ENCODE measurements at regions not wholly inside any gene's neighbourhood (a gene's known extent, or its start where the extent isn't known, plus 50 kb on each side); places are given as distances from the start of the nearest gene placed in this dataset.
"Not testable (repeated sequence)": the region's sequence is repeated elsewhere in the genome, so short reads cannot be mapped to it uniquely, and the experiment has no call there.

- TF ChIP-seq CTCF (conservative IDR thresholded peaks at IDR 0.05; ENCODE audit: low read length) (no peak), EZH2phosphoT487 (IDR thresholded peaks at IDR 0.05; ENCODE audit: borderline replicate concordance, low read depth, low read length) (no peak)
- no peak overlapping the region for H2AFZ ChIP-seq (ENCODE audit: low read length)
These were observed 304.1 kb upstream of the FGF13 start for GRCh38 chrX:139015627-139016026.

GRCh38 chrX:139008185-139008584 lies 296.7 kb upstream of the FGF13 start:
- Histone ChIP-seq H3K4me3 (ENCODE audit: low read depth, low read length, poor library complexity, severe bottlenecking) (no peak overlapping the region), H3K9me2 (ENCODE audit: insufficient read depth, low read length) (no peaks in the 10 kb centered on the region), H3K4me1 (ENCODE audit: insufficient read depth, low read length, poor library complexity, severe bottlenecking) (no peaks in the 10 kb centered on the region), H3K4me2 (ENCODE audit: low read length) (no peak overlapping the region), H3K79me2 (ENCODE audit: insufficient read depth, low read depth, low read length) (no peaks in the 10 kb centered on the region), H2AFZ (ENCODE audit: low read length) (no peak overlapping the region), H3K27ac (ENCODE audit: low read depth, low read length, poor library complexity, severe bottlenecking) (no peak overlapping the region), H4K20me1 (ENCODE audit: insufficient read depth, low read length) (no peaks in the 10 kb centered on the region), H3K9me3 (ENCODE audit: low read length) (no peaks in the 10 kb centered on the region), H3K36me3 (ENCODE audit: insufficient read depth, low read length) (no peaks in the 10 kb centered on the region)
- ChIA-PET POLR2A (no interaction called here), CTCF (ENCODE audit: unreplicated experiment) (no interaction called here)
- DNase-seq (ENCODE audit: low spot score), result no peak
- intact Hi-C loops (cut with micrococcal nuclease; ENCODE audit: unreplicated experiment), result no loop called here
- BruUV-seq (replicated peaks), result no TSS peak
- TF ChIP-seq CTCF (conservative IDR thresholded peaks at IDR 0.05; ENCODE audit: low read length) (no peak), EZH2phosphoT487 (IDR thresholded peaks at IDR 0.05; ENCODE audit: borderline replicate concordance, low read depth, low read length) (no peak)

More at GRCh38 chrX:139015627-139016026, 304.1 kb upstream of the FGF13 start:
- BruUV-seq (replicated peaks), result no TSS peak
- Histone ChIP-seq H3K27ac (ENCODE audit: low read depth, low read length, poor library complexity, severe bottlenecking) (no peak overlapping the region), H3K4me2 (ENCODE audit: low read length) (no peak overlapping the region), H3K9me3 (ENCODE audit: low read length) (no peaks in the 10 kb centered on the region), H3K4me1 (ENCODE audit: insufficient read depth, low read length, poor library complexity, severe bottlenecking) (no peaks in the 10 kb centered on the region), H3K36me3 (ENCODE audit: insufficient read depth, low read length) (no peaks in the 10 kb centered on the region), H4K20me1 (ENCODE audit: insufficient read depth, low read length) (no peaks in the 10 kb centered on the region), H3K79me2 (ENCODE audit: insufficient read depth, low read depth, low read length) (no peaks in the 10 kb centered on the region), H3K4me3 (ENCODE audit: low read depth, low read length, poor library complexity, severe bottlenecking) (no peak overlapping the region), H3K9me2 (ENCODE audit: insufficient read depth, low read length) (no peaks in the 10 kb centered on the region)
- POLR2A ChIA-PET, result interaction anchor here (0.6 kb wide), 1 partner anchor 310 kb away, joined by 3 read pairs; no protein-coding TSS in a partner anchor
- intact Hi-C loops (cut with micrococcal nuclease; ENCODE audit: unreplicated experiment), result no loop called here
- CTCF ChIA-PET (ENCODE audit: unreplicated experiment), result no interaction called here
- DNase-seq (ENCODE audit: low spot score), result no peak

GRCh38 chrX:139003856-139004527 lies 292.5 kb upstream of the FGF13 start:
- H2AFZ ChIP-seq (ENCODE audit: low read length); CTCF ChIA-PET (ENCODE audit: unreplicated experiment); H3K4me2 ChIP-seq (ENCODE audit: low read length); DNase-seq (ENCODE audit: low spot score); H3K36me3 ChIP-seq (ENCODE audit: insufficient read depth, low read length); intact Hi-C loops (cut with micrococcal nuclease; ENCODE audit: unreplicated experiment); H3K4me1 ChIP-seq (ENCODE audit: insufficient read depth, low read length, poor library complexity, severe bottlenecking); H3K4me3 ChIP-seq (ENCODE audit: low read depth, low read length, poor library complexity, severe bottlenecking); H3K79me2 ChIP-seq (ENCODE audit: insufficient read depth, low read depth, low read length); H4K20me1 ChIP-seq (ENCODE audit: insufficient read depth, low read length); BruUV-seq (replicated peaks); H3K9me2 ChIP-seq (ENCODE audit: insufficient read depth, low read length); H3K9me3 ChIP-seq (ENCODE audit: low read length); H3K27ac ChIP-seq (ENCODE audit: low read depth, low read length, poor library complexity, severe bottlenecking): not testable (repeated sequence)
- POLR2A ChIA-PET, result interaction anchor here (0.6 kb wide), 1 partner anchor 425 kb away, joined by 3 read pairs; no protein-coding TSS in a partner anchor
